PFSK-1 (cell line): ENCODE measurements at regions not wholly inside any gene's neighbourhood (a gene's known extent, or its start where the extent isn't known, plus 50 kb on each side); places are given as distances from the start of the nearest gene placed in this dataset.

Experiments used
- FOXP2 ChIP-seq: optimal IDR thresholded peaks from 2 replicates; pipeline ENCODE3; 2011; ENCODE audit warnings: borderline replicate concordance, control low read depth, inconsistent platforms; ENCODE audit not compliant: insufficient read depth; ENCODE audit errors: extremely low read length, extremely low read depth
- POLR2AphosphoS5 ChIP-seq: IDR thresholded peaks from 2 replicates; pipeline ENCODE4 v1.6.1; 2012; ENCODE audit warnings: low read depth, mild to moderate bottlenecking, control low read depth, low read length, moderate library complexity
- SIN3A ChIP-seq: IDR thresholded peaks from 2 replicates; pipeline ENCODE4 v1.6.1; 2012; ENCODE audit warnings: mild to moderate bottlenecking, low read length, moderate library complexity, borderline replicate concordance; ENCODE audit not compliant: insufficient read depth
- TAF1 ChIP-seq: IDR thresholded peaks from 2 replicates; pipeline ENCODE4 v1.6.1; 2012; ENCODE audit warnings: low read length, control low read depth, borderline replicate concordance; ENCODE audit not compliant: insufficient read depth
- TF ChIP-seq, protein P1 (sequence below), 2 experiments: IDR thresholded peaks; 2 replicates each; pipeline versions ENCODE4 v1.6.1 to v1.8.0; 2011 to 2012; ENCODE audit warnings: low read depth in 2 of 2, low read length in 2 of 2, control low read depth in 1 of 2, inconsistent platforms in 1 of 2, mild to moderate bottlenecking in 1 of 2, moderate library complexity in 1 of 2; ENCODE audit not compliant: insufficient read depth in 1 of 2

DNA sequence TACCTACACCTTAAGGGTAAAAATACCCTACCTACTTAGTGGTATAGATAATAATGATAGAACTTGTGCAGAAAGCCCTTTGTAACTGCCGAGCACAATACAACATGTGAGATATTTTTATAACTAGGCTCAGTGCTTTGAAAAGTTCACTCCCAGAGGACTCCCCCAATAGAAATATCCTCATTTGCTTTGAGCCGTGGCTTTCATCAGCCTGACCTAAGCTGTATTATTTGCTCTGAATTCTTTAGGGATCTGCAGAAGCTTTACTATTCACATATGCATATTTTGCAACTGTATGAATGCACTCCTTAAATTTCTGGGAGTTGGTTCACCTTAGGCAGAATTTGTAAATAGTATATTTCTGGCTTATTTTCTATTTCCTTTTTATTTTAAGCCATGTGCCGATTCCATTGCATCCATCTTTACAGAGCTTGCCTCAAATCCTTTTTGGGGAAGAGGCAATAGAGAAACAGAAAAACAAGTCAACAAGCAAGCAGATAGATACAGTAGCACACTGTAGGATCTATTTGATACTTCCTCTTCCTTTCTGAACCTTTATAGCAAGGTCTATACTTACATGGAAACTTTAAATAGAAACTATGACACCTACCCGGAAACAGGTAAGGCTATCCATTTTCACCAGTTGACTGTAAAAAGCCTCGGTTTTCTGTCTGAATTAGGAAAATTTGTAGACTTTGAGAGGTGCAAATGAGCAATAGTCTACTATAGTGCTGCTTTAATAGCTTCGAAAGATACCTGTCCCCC lies 242.5 kb upstream of the VCX3A start:
- TF ChIP-seq, protein P1, sequence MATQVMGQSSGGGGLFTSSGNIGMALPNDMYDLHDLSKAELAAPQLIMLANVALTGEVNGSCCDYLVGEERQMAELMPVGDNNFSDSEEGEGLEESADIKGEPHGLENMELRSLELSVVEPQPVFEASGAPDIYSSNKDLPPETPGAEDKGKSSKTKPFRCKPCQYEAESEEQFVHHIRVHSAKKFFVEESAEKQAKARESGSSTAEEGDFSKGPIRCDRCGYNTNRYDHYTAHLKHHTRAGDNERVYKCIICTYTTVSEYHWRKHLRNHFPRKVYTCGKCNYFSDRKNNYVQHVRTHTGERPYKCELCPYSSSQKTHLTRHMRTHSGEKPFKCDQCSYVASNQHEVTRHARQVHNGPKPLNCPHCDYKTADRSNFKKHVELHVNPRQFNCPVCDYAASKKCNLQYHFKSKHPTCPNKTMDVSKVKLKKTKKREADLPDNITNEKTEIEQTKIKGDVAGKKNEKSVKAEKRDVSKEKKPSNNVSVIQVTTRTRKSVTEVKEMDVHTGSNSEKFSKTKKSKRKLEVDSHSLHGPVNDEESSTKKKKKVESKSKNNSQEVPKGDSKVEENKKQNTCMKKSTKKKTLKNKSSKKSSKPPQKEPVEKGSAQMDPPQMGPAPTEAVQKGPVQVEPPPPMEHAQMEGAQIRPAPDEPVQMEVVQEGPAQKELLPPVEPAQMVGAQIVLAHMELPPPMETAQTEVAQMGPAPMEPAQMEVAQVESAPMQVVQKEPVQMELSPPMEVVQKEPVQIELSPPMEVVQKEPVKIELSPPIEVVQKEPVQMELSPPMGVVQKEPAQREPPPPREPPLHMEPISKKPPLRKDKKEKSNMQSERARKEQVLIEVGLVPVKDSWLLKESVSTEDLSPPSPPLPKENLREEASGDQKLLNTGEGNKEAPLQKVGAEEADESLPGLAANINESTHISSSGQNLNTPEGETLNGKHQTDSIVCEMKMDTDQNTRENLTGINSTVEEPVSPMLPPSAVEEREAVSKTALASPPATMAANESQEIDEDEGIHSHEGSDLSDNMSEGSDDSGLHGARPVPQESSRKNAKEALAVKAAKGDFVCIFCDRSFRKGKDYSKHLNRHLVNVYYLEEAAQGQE (IDR thresholded peaks at IDR 0.05; ENCODE audit: insufficient read depth in 1 of 2, low read depth in 2 of 2, low read length in 2 of 2): no peak
- TF ChIP-seq POLR2AphosphoS5 (no peak), TAF1 (no peak), SIN3A (no peak), FOXP2 (no peak)
